Uterus (tissue), 3 donors: ENCODE measurements at regions not wholly inside any gene's neighbourhood (a gene's known extent, or its start where the extent isn't known, plus 50 kb on each side); places are given as distances from the start of the nearest gene placed in this dataset.

Source experiments
- DNase-seq, 2 donors: peaks; one replicate each; pipeline ENCODE4 v3.0.0-alpha.2; 2019 to 2020
- H3K27ac ChIP-seq, 2 donors: fragments of 200-600 bp; sonication (generic); 1 replicate in 1 of 2; 2 replicates in 1 of 2; pipeline ENCODE4 v1.5.1; 2016 to 2018
- H3K27me3 ChIP-seq, 2 donors: fragments of 200-600 bp; sonication (generic); one replicate each; pipeline ENCODE4 v1.5.1; 2018 to 2019; ENCODE audit warnings: control low read depth in 1 of 2
- H3K36me3 ChIP-seq, 2 donors: fragments of 200-600 bp; sonication (generic); one replicate each; pipeline ENCODE4 v1.5.1; 2019; ENCODE audit warnings: control low read depth in 1 of 2
- H3K4me1 ChIP-seq, 2 donors: fragments of 200-600 bp; sonication (generic); one replicate each; pipeline ENCODE4 v1.5.1; 2018 to 2019; ENCODE audit warnings: control low read depth in 1 of 2
- H3K4me3 ChIP-seq, 2 donors: fragments of 200-600 bp; sonication (generic); 1 replicate in 1 of 2; 2 replicates in 1 of 2; pipeline ENCODE4 v1.5.1; 2018 to 2019; ENCODE audit warnings: mild to moderate bottlenecking in 1 of 2
- H3K9me3 ChIP-seq, 2 donors: fragments of 200-600 bp; sonication (generic); one replicate each; pipeline ENCODE4 v1.5.1; 2019; ENCODE audit warnings: control low read depth in 1 of 2
- POLR2A ChIP-seq, 2 donors: fragments of 450-650 bp; IDR thresholded peaks; one replicate each; pipeline ENCODE4 v1.6.1; 2016; ENCODE audit warnings: antibody characterized with exemption in 2 of 2, mild to moderate bottlenecking in 1 of 2, moderate library complexity in 1 of 2
- intact Hi-C: fragments of 100-400 bp; cut with DNase I; formaldehyde crosslinking; loops from one replicate; pipeline ENCODE4 v1.15.1; 2023; ENCODE audit warnings: low total_unique reads
- TF ChIP-seq, protein P1 (sequence below), 4 experiments: fragments of 200-600 bp in 2 of 4; fragments of 450-650 bp in 2 of 4; sonication (generic) in 2 of 4; IDR thresholded peaks; one replicate each; pipeline ENCODE4 v1.5.1; 2016 to 2019; ENCODE audit warnings: antibody characterized with exemption in 4 of 4, mild to moderate bottlenecking in 2 of 4, moderate library complexity in 1 of 4
- donor health status: DM: yes; HTN: yes; CAD: no.

- peaks cover 0 to 7% of the 10 kb centered on the region in 2 donors for H3K9me3 ChIP-seq
- no peaks in the 10 kb centered on the region for H3K27me3 ChIP-seq
- DNase-seq: no peak
- TF ChIP-seq, protein P1, sequence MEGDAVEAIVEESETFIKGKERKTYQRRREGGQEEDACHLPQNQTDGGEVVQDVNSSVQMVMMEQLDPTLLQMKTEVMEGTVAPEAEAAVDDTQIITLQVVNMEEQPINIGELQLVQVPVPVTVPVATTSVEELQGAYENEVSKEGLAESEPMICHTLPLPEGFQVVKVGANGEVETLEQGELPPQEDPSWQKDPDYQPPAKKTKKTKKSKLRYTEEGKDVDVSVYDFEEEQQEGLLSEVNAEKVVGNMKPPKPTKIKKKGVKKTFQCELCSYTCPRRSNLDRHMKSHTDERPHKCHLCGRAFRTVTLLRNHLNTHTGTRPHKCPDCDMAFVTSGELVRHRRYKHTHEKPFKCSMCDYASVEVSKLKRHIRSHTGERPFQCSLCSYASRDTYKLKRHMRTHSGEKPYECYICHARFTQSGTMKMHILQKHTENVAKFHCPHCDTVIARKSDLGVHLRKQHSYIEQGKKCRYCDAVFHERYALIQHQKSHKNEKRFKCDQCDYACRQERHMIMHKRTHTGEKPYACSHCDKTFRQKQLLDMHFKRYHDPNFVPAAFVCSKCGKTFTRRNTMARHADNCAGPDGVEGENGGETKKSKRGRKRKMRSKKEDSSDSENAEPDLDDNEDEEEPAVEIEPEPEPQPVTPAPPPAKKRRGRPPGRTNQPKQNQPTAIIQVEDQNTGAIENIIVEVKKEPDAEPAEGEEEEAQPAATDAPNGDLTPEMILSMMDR (IDR thresholded peaks at IDR 0.05): no peak
- TF ChIP-seq POLR2A (IDR thresholded peaks at IDR 0.05): no peak
- H3K27ac ChIP-seq: no peak overlapping the region
- no peak overlapping the region for H3K4me3 ChIP-seq
- H3K4me1 ChIP-seq: no peaks in the 10 kb centered on the region
- intact Hi-C loops: no loop called here
- no peaks in the 10 kb centered on the region for H3K36me3 ChIP-seq
Measured at GRCh38 chr2:240227538-240228428, 87.3 kb upstream of the OTOS start.

DNA sequence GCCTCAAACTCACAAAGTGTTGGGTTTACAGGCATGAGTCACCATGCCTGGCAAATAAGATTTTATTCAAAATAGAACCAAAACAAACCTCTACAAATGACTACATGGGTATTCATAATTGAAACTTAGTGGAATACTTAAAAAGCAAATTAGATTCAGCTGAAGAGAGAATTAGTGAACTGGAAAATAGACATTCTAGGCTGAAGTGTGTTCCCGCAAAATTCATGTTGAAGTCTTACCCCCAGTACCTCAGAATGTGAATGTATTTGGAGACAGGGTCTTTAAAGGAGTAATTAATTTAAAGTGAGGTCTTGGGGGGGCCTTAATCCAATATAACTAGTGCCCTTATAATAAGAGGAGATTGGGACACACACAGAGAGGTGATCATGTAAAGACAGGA is 88.5 kb upstream of the OTOS start:
- intact Hi-C loops: no loop called here
- no peaks in the 10 kb centered on the region for H3K27me3 ChIP-seq
- no peak for DNase-seq

GRCh38 chr2:240229603-240230235 is 89.3 kb upstream of the OTOS start:
- Histone ChIP-seq H3K27me3 (no peaks in the 10 kb centered on the region), H3K4me1 (no peaks in the 10 kb centered on the region), H3K27ac (no peak overlapping the region), H3K36me3 (no peaks in the 10 kb centered on the region), H3K4me3 (no peak overlapping the region), H3K9me3 (peaks cover 0 to 7% of the 10 kb centered on the region in 2 donors)
- intact Hi-C loops: loop anchor here (5.0 kb wide), 1 partner anchor 208 kb away; the partner anchor contains the start of gene GPC1
- TF ChIP-seq, protein P1 (IDR thresholded peaks at IDR 0.05): no peak
- TF ChIP-seq POLR2A (IDR thresholded peaks at IDR 0.05): no peak
- no peak for DNase-seq

More for the DNA sequence above, 88.5 kb upstream of the OTOS start:
- TF ChIP-seq, protein P1 (IDR thresholded peaks at IDR 0.05): no peak
- TF ChIP-seq POLR2A (IDR thresholded peaks at IDR 0.05): no peak
- no peak overlapping the region for H3K27ac ChIP-seq
- no peaks in the 10 kb centered on the region for H3K36me3 ChIP-seq
- H3K4me3 ChIP-seq: no peak overlapping the region
- no peaks in the 10 kb centered on the region for H3K4me1 ChIP-seq
- H3K9me3 ChIP-seq: peaks cover 0 to 7% of the 10 kb centered on the region in 2 donors

- TF ChIP-seq, protein P1 (IDR thresholded peaks at IDR 0.05): no peak
- no peak for TF ChIP-seq POLR2A (IDR thresholded peaks at IDR 0.05)
- H3K27me3 ChIP-seq: no peaks in the 10 kb centered on the region
- intact Hi-C loops: loop anchor here (5.0 kb wide), 1 partner anchor 207 kb away; the partner anchor contains the start of gene GPC1
- DNase-seq: no peak
- no peaks in the 10 kb centered on the region for H3K4me1 ChIP-seq
- no peak overlapping the region for H3K27ac ChIP-seq
- peaks cover 0 to 7% of the 10 kb centered on the region in 2 donors for H3K9me3 ChIP-seq
- H3K4me3 ChIP-seq: no peak overlapping the region
- H3K36me3 ChIP-seq: no peaks in the 10 kb centered on the region
Measured at GRCh38 chr2:240230291-240230931, 90.0 kb upstream of the OTOS start.
